ENCODE measurements at regions not wholly inside any gene's neighbourhood (a gene's known extent, or its start where the extent isn't known, plus 50 kb on each side); places are given as distances from the start of the nearest gene placed in this dataset.

GRCh38 chr7:3107228-3107763 lies 63.6 kb upstream of the CARD11 start:
- TF ChIP-seq CTCF (IDR thresholded peaks at IDR 0.05): no peak
- no peaks in the 10 kb centered on the region for H3K9me3 ChIP-seq (ENCODE audit: control insufficient read depth, insufficient read depth, low read length)
- no peak overlapping the region for H3K4me3 ChIP-seq (ENCODE audit: low read length)
- H3K27ac ChIP-seq (ENCODE audit: low read length): peak overlapping the region; percentile 93
- no peaks in the 10 kb centered on the region for H3K36me3 ChIP-seq (ENCODE audit: control insufficient read depth, insufficient read depth, low read length)
- peaks cover 86 to 92% of the 10 kb centered on the region in 2 donors for H3K4me1 Mint-ChIP-seq
- DNase-seq: peak; percentile 20 to 40
- intact Hi-C loops (cut with micrococcal nuclease): loop anchor here (1.0 to 5.0 kb wide), 4 partner anchors 12 to 125 kb away; no protein-coding TSS in a partner anchor
- 17% methylated on average over 8 of the region's 8 CpGs for WGBS (ENCODE audit: insufficient coverage)
- H3K27me3 Mint-ChIP-seq (ENCODE audit: low read depth in 2 of 2): no peaks in the 10 kb centered on the region
- peak overlapping the region; percentile 94 to 95 for H3K27ac Mint-ChIP-seq
- peaks cover 6% of the 10 kb centered on the region for H3K36me3 Mint-ChIP-seq
- peak; percentile 51 to 77 (median 76) for ATAC-seq
- no peaks in the 10 kb centered on the region for H3K27me3 ChIP-seq (ENCODE audit: control insufficient read depth, insufficient read depth, low read length)
- H3K4me3 Mint-ChIP-seq: peak overlapping the region; percentile 77
- H3K9me3 Mint-ChIP-seq: no peaks in the 10 kb centered on the region
- H3K4me1 ChIP-seq (ENCODE audit: control insufficient read depth, insufficient read depth, low read length): peaks cover 91% of the 10 kb centered on the region

DNA sequence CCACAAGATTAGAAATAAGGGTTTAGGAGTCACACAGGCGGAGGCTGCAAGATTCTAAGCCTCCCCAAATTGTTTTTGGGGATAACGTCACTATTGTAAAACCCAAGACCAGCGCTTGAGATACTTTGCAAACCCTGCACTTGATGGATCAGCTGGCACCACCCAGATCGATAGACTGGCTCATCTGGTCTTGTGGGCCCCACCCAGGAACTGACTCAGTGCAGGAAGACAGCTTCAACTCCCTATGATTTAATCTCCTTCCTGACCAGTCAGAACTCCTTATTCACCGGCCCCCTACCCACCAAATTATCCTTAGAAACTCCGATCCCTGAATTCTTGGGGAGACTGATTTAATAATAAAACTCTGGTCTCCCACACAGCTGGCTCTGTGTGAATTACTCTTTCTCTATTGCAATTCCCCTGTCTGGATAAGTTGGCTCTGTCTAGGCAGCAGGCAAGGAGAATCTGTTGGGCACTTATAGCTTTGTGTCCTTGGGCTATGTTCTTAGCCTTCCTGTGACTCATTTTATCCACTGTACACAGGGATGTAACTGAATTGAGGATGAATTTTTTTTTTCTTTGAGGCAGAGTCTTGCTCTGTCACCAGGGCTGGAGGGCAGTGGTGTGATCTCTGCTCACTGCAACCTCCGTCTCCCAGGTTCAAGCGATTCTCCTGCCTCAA lies 64.4 kb upstream of the CARD11 start:
- TF ChIP-seq CTCF (IDR thresholded peaks at IDR 0.05): no peak
- H3K9me3 Mint-ChIP-seq: no peaks in the 10 kb centered on the region
- H3K4me3 Mint-ChIP-seq: peak overlapping the region; percentile 77
- H3K36me3 Mint-ChIP-seq: peaks cover 9% of the 10 kb centered on the region
- Histone ChIP-seq H3K27ac (ENCODE audit: low read length) (peak overlapping the region; percentile 93), H3K9me3 (ENCODE audit: control insufficient read depth, insufficient read depth, low read length) (no peaks in the 10 kb centered on the region), H3K4me3 (ENCODE audit: low read length) (no peak overlapping the region), H3K27me3 (ENCODE audit: control insufficient read depth, insufficient read depth, low read length) (no peaks in the 10 kb centered on the region), H3K4me1 (ENCODE audit: control insufficient read depth, insufficient read depth, low read length) (peaks cover 93% of the 10 kb centered on the region), H3K36me3 (ENCODE audit: control insufficient read depth, insufficient read depth, low read length) (no peaks in the 10 kb centered on the region)
- DNase-seq (no peak), ATAC-seq (no peak)
- 54% methylated on average over 8 of the region's 8 CpGs for WGBS (ENCODE audit: insufficient coverage)
- intact Hi-C loops (cut with micrococcal nuclease): loop anchor here (1.0 to 5.0 kb wide), 4 partner anchors 11 to 126 kb away; no protein-coding TSS in a partner anchor
- peaks cover 93 to 94% of the 10 kb centered on the region in 2 donors for H3K4me1 Mint-ChIP-seq
- peak overlapping the region; percentile 94 to 95 for H3K27ac Mint-ChIP-seq
- no peaks in the 10 kb centered on the region for H3K27me3 Mint-ChIP-seq (ENCODE audit: low read depth in 2 of 2)

GRCh38 chr7:3109311-3109915 lies 65.7 kb upstream of the CARD11 start:
- Histone ChIP-seq H3K36me3 (ENCODE audit: control insufficient read depth, insufficient read depth, low read length) (no peaks in the 10 kb centered on the region), H3K27ac (ENCODE audit: low read length) (no peak overlapping the region), H3K4me3 (ENCODE audit: low read length) (no peak overlapping the region), H3K27me3 (ENCODE audit: control insufficient read depth, insufficient read depth, low read length) (no peaks in the 10 kb centered on the region), H3K4me1 (ENCODE audit: control insufficient read depth, insufficient read depth, low read length) (peaks cover 92% of the 10 kb centered on the region), H3K9me3 (ENCODE audit: control insufficient read depth, insufficient read depth, low read length) (no peaks in the 10 kb centered on the region)
- TF ChIP-seq CTCF (IDR thresholded peaks at IDR 0.05): no peak
- H3K36me3 Mint-ChIP-seq: peaks cover 19% of the 10 kb centered on the region
- WGBS (ENCODE audit: insufficient coverage): 92% methylated on average over 8 of the region's 9 CpGs
- peaks cover 0 to 3% of the 10 kb centered on the region in 2 donors for H3K9me3 Mint-ChIP-seq
- no peak for DNase-seq
- intact Hi-C loops (cut with micrococcal nuclease): loop anchor here (5.0 kb wide), 2 partner anchors 38 to 127 kb away; no protein-coding TSS in a partner anchor
- H3K27ac Mint-ChIP-seq: peak overlapping the region; percentile 94 to 95
- peaks cover 92 to 95% of the 10 kb centered on the region in 2 donors for H3K4me1 Mint-ChIP-seq
- peak overlapping the region; percentile 69 for H3K4me3 Mint-ChIP-seq
- no peaks in the 10 kb centered on the region for H3K27me3 Mint-ChIP-seq (ENCODE audit: low read depth in 2 of 2)
- no peak for ATAC-seq

All from natural killer cell (primary cell).